ENCODE measurements at regions not wholly inside any gene's neighbourhood (a gene's known extent, or its start where the extent isn't known, plus 50 kb on each side); places are given as distances from the start of the nearest gene placed in this dataset.

- no peak overlapping the region for H3K4me3 ChIP-seq (ENCODE audit: low read depth, low read length)
- peak; percentile 41 for DNase-seq (ENCODE audit: low read depth)
- no peak for TF ChIP-seq MYC (IDR thresholded peaks at IDR 0.05; ENCODE audit: low read depth, low read length)
- no peak for TF ChIP-seq CTCF (IDR thresholded peaks at IDR 0.05; ENCODE audit: low read depth, low read length)
- no peak for TF ChIP-seq POLR2A (IDR thresholded peaks at IDR 0.05; ENCODE audit: extremely low read depth, insufficient read length)
- no peak for TF ChIP-seq MAX (IDR thresholded peaks at IDR 0.05; ENCODE audit: low read depth, low read length)
Measured at GRCh38 chr13:50277127-50277526, 261.9 kb downstream of the KCNRG start.

- no peak overlapping the region for H3K4me3 ChIP-seq (ENCODE audit: low read depth, low read length)
- no peak for DNase-seq (ENCODE audit: low read depth)
- TF ChIP-seq CTCF (IDR thresholded peaks at IDR 0.05; ENCODE audit: low read depth, low read length) (no peak), MYC (IDR thresholded peaks at IDR 0.05; ENCODE audit: low read depth, low read length) (no peak), MAX (IDR thresholded peaks at IDR 0.05; ENCODE audit: low read depth, low read length) (no peak), POLR2A (IDR thresholded peaks at IDR 0.05; ENCODE audit: extremely low read depth, insufficient read length) (no peak)
Measured at GRCh38 chr13:50277906-50278305, 262.7 kb downstream of the KCNRG start.

- DNase-seq (ENCODE audit: low read depth): no peak
- TF ChIP-seq MYC (IDR thresholded peaks at IDR 0.05; ENCODE audit: low read depth, low read length): no peak
- TF ChIP-seq CTCF (IDR thresholded peaks at IDR 0.05; ENCODE audit: low read depth, low read length): no peak
- no peak for TF ChIP-seq POLR2A (IDR thresholded peaks at IDR 0.05; ENCODE audit: extremely low read depth, insufficient read length)
- TF ChIP-seq MAX (IDR thresholded peaks at IDR 0.05; ENCODE audit: low read depth, low read length): no peak
Measured at GRCh38 chr13:50280441-50280937, 265.2 kb downstream of the KCNRG start.

GRCh38 chr13:50282016-50282415, 266.8 kb downstream of the KCNRG start:
- DNase-seq (ENCODE audit: low read depth): no peak
- TF ChIP-seq MYC (IDR thresholded peaks at IDR 0.05; ENCODE audit: low read depth, low read length) (no peak), POLR2A (IDR thresholded peaks at IDR 0.05; ENCODE audit: extremely low read depth, insufficient read length) (no peak), MAX (IDR thresholded peaks at IDR 0.05; ENCODE audit: low read depth, low read length) (no peak), CTCF (IDR thresholded peaks at IDR 0.05; ENCODE audit: low read depth, low read length) (no peak)
- H3K4me3 ChIP-seq (ENCODE audit: low read depth, low read length): no peak overlapping the region

More at GRCh38 chr13:50280441-50280937, 265.2 kb downstream of the KCNRG start:
- no peak overlapping the region for H3K4me3 ChIP-seq (ENCODE audit: low read depth, low read length)

- H3K4me3 ChIP-seq (ENCODE audit: low read depth, low read length): no peak overlapping the region
- no peak for DNase-seq (ENCODE audit: low read depth)
- no peak for TF ChIP-seq MAX (IDR thresholded peaks at IDR 0.05; ENCODE audit: low read depth, low read length)
- no peak for TF ChIP-seq POLR2A (IDR thresholded peaks at IDR 0.05; ENCODE audit: extremely low read depth, insufficient read length)
- no peak for TF ChIP-seq MYC (IDR thresholded peaks at IDR 0.05; ENCODE audit: low read depth, low read length)
- TF ChIP-seq CTCF (IDR thresholded peaks at IDR 0.05; ENCODE audit: low read depth, low read length): no peak
Measured at GRCh38 chr13:50283017-50283416, 267.8 kb downstream of the KCNRG start.
